Transverse colon (tissue), 4 donors: ENCODE measurements at regions not wholly inside any gene's neighbourhood (a gene's known extent, or its start where the extent isn't known, plus 50 kb on each side); places are given as distances from the start of the nearest gene placed in this dataset.
"Not testable (repeated sequence)": the region's sequence is repeated elsewhere in the genome, so short reads cannot be mapped to it uniquely, and the experiment has no call there.

Experiments
- EP300 ChIP-seq: sonication (generic); formaldehyde crosslinking; IDR thresholded peaks from one replicate; pipeline ENCODE4 v1.6.1; 2017; ENCODE audit warnings: antibody characterized with exemption, low read depth
- POLR2AphosphoS5 ChIP-seq, 3 donors: sonication (generic); formaldehyde crosslinking; IDR thresholded peaks; one replicate each; pipeline ENCODE4 v1.6.1; 2016; ENCODE audit warnings: antibody characterized with exemption in 3 of 3
- TF ChIP-seq, protein P1 (sequence below), 5 experiments: fragments of 200-600 bp in 3 of 5; fragments of 450-650 bp in 2 of 5; sonication (generic) in 3 of 5; IDR thresholded peaks; 1 replicate in 2 of 5; 2 replicates in 3 of 5; pipeline ENCODE4 v1.5.1; 2016 to 2017; ENCODE audit warnings: antibody characterized with exemption in 5 of 5, inconsistent platforms in 3 of 5, mild to moderate bottlenecking in 2 of 5, moderate library complexity in 1 of 5

DNA sequence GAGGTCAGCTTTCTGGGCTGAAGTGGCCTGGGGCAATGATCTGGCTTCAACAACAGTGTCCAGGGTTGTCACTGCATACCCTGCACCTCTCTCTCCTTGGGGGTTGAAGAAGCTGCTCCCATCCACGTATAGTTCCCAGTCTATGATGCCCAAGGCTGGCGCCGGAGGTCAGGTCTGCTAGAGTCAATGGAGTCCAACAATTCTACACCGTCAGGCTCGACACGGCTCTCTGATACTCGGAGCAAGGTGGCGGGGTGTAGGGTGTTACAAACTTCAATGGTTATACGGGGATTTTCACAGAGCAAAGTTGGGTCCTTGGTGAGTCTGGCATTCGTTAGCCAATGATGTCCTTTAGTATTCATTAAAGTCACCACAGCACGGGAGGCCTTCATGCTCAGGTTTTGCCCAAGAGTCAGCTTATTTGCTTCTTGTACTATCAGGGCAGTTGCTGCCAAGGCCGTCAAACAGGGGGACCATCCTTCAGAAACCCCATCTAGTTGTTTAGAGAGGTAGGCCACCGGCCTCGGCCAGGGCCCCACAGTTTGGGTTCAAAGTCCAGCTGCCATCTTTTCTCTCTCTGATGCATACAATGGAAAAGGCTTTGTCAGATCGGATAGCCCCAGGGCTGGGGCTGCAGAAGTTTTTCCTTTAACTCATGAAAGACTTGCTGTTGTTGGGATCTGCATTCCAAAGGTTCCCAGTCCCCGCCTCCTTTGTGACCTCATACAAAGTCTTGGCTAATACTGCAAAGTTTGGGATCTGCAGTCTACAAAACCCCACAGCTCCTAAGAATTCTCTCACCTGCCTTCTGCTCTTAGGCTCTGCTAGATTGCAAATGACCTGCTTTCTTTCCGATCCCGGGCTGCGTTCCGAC is 128.1 kb downstream of the ADRA2C start:
- TF ChIP-seq, protein P1, sequence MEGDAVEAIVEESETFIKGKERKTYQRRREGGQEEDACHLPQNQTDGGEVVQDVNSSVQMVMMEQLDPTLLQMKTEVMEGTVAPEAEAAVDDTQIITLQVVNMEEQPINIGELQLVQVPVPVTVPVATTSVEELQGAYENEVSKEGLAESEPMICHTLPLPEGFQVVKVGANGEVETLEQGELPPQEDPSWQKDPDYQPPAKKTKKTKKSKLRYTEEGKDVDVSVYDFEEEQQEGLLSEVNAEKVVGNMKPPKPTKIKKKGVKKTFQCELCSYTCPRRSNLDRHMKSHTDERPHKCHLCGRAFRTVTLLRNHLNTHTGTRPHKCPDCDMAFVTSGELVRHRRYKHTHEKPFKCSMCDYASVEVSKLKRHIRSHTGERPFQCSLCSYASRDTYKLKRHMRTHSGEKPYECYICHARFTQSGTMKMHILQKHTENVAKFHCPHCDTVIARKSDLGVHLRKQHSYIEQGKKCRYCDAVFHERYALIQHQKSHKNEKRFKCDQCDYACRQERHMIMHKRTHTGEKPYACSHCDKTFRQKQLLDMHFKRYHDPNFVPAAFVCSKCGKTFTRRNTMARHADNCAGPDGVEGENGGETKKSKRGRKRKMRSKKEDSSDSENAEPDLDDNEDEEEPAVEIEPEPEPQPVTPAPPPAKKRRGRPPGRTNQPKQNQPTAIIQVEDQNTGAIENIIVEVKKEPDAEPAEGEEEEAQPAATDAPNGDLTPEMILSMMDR (IDR thresholded peaks at IDR 0.05): not testable (repeated sequence)
- TF ChIP-seq POLR2AphosphoS5 (IDR thresholded peaks at IDR 0.05); EP300: not testable (repeated sequence)
